HG03460 (cell line): ENCODE measurements at regions not wholly inside any gene's neighbourhood (a gene's known extent, or its start where the extent isn't known, plus 50 kb on each side); places are given as distances from the start of the nearest gene placed in this dataset.
"Not testable (repeated sequence)": the region's sequence is repeated elsewhere in the genome, so short reads cannot be mapped to it uniquely, and the experiment has no call there.

Experiments
- ATAC-seq: cut with Tn5 transposase; IDR thresholded peaks from one replicate; pipeline ENCODE4 v1.9.1; 2021; ENCODE audit not compliant: unreplicated experiment

DNA sequence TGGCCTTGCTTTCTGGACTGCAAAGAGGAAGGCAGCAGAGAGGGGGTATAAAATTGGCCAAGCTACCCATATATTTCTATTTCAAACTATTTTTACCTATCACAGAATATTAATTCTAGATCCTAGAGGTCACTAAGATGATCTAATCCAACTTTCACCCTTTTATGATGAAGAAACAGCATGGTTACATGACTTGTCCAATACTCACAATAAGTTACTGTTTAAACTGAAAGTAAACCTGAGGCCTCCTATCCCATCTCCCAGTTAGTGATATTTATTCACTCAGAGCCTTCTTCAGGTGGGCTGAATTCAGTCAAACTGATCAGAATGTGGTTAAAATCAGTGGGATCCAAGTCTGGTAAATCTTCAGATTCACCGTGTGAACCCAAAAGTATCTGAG lies 1345.1 kb downstream of the XPNPEP1 start:
- ATAC-seq, result no peak

DNA sequence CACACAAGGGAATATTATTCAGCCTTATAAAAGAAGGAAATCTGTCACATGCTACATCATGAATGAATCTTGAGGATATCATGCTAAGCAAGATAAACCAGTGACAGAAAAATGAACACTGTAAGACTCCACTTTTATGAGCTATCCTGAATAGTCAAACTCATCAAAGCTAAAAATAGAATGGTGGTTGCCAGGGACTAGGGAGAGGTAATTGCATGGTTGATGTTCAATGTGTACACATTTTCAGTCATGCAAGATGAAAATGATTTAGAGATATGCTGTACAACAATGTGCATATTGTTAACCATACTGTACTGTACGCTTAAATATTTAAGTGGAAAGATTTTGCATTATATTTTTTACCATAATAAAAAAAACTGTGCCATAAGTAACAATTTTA lies 1349.1 kb downstream of the XPNPEP1 start:
- no peak for ATAC-seq

GRCh38 chr10:108568824-108569223 lies 1354.5 kb downstream of the XPNPEP1 start:
- no peak for ATAC-seq

GRCh38 chr10:108567899-108568752 lies 1355.2 kb downstream of the XPNPEP1 start:
- no peak for ATAC-seq

GRCh38 chr10:108566316-108567107 lies 1356.8 kb downstream of the XPNPEP1 start:
- ATAC-seq, result no peak

DNA sequence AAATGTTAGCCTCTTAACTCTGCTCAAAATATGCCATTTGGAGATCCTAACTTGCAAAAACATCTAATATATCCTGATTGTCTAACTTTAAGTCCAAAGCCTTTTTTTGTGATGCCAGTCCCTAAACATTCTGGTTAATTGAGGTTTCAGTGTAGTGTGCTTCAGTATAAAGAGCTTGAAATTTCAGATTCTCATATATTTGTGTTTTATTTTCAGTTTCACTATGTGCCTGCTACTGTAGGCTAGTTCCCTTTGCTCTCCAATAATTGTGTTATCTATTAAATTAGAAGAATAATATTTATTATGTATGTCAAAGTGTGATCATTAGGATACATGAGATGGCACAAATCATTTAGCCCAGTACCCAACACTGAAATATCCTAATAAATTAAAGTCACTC lies 1361.2 kb downstream of the XPNPEP1 start:
- no peak for ATAC-seq

DNA sequence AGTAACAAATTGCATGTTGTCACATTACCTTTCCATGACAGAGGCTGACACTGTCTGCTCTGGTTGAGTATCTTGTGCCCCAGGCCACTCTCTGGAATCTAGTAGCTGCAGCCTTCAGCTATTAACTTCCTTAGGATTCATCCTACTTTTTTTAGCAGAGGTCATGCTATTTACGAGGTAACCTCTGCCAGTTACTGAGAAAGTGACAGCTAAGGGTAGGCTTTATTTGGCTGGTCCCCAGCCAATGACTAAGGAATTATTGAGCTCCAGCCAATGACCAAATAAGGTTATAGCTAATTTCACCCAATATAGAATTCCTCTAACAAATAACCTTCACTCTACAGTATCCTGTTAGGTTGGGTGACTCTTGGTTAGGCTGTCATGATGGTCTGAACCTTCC lies 1361.7 kb downstream of the XPNPEP1 start:
- no peak for ATAC-seq

DNA sequence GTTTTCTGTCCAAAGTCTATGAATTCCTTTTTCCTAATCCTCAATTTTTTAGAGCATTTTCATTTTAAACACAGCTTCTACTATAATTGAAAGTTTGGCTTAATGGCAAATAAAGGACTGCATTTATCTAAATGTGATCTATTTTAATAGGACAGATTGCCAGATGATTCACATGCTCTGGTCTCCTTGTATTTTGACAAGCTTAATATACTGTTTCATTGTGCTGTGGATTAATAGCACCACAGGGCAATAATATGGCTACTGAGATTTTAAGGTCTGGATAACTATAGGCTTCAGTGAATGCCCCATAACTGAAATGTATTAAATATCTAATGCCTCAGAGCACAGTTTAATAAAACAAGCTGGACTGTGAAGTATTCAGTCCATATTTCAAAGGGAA lies 1362.8 kb downstream of the XPNPEP1 start:
- no peak for ATAC-seq

DNA sequence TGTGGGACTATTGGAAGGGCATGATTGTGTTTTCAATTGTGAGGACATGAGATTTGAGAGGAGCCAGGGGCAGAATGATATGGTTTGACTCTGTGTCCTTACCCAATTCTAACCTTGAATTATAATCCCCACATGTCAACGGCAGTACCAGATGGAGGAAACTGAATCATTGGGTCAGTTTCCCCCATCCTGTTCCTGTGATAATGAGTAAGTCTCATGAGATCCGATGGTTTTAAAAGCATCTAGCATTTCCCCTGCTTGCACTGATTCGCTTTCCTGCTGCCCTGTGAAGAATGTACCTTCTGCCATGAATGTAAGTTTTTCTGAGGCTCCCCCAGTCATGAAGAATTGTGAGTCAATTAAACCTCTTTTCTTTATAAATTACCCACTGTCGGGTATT lies 1367.1 kb downstream of the XPNPEP1 start:
- no peak for ATAC-seq

GRCh38 chr10:108545921-108546320 lies 1377.4 kb downstream of the XPNPEP1 start:
- ATAC-seq, result peak; percentile 89

DNA sequence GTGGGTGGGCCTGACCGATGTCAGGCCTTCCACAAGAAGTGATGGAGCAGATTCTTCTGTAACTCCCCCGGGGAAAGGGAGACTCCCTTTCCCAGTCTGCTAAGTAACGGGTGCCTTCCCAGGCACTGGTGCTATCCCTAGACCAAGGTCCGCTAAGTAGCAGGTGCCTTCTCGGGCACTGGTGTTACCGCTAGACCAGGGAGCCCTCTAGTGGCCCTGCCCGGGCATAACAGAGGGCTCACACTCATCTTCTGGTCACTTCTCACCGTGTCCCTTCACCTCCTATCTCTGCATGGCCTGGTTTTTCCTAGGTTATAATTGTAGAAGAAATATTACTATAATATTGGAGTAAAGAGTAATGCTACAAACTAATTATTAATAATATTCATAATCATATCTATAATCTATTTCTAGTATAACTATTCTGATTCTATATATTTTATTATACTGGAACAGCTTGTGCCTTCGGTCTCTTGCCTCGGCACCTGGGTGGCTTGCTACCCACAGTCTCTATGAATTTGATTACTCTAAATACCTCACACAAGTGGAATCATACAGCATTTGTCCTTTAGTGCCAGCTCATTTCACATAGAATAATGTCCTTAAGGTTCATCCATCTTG lies 1378.7 kb downstream of the XPNPEP1 start:
- ATAC-seq, result peak; percentile 52

DNA sequence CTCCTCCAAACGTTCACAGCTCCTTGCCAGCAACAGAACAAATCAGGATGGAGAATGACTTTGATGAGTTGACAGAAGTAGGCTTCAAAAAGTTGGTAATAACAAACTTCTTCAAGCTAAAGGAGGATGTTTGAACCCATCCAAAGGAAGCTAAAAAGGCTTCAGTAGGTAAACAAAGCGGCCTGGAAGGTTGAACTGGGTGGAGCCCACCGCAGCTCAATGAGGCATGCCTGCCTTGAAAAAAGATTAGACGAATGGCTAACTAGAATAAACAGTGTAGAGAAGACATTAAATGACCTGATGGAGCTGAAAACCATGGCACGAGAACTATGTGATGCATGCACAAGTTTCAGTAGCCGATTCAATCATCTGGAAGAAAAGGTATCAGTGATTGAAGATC lies 1369.0 kb upstream of the SORCS1 start:
- ATAC-seq, result not testable (repeated sequence)

DNA sequence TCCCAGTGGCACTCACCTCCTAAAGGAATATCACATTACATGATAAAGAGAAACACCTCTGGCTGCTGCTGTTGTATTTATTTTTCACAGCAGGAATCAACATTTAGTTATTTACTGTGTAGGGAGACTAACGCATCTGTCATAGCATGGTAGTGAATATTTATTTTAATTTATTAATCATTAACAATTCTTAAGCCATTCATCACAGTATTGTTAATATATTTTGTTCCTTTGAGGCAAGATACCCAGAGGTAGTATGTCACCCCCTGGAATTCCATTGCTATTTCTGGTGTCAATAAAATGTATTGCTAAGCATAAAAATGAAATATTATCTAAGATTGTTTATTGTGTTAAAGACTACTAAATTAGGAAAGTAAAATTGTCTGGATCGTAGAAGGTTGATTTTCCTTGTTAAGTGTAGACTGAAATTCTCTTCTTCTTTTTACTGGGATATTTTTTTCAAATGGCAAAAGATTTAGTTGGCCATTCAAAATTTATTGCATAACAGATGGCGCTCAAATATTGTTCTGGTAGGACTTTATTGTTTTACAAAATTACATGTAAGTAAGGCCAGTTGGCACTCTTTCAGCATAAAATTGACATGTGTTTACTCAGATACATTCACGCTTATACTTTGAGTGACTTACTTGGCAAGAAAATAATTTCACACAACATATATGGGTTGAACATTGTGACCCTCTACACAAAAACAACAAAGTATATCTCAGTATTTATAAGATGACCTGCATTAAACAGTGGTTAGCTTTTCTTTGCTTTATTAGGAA lies 1358.7 kb upstream of the SORCS1 start:
- no peak for ATAC-seq

DNA sequence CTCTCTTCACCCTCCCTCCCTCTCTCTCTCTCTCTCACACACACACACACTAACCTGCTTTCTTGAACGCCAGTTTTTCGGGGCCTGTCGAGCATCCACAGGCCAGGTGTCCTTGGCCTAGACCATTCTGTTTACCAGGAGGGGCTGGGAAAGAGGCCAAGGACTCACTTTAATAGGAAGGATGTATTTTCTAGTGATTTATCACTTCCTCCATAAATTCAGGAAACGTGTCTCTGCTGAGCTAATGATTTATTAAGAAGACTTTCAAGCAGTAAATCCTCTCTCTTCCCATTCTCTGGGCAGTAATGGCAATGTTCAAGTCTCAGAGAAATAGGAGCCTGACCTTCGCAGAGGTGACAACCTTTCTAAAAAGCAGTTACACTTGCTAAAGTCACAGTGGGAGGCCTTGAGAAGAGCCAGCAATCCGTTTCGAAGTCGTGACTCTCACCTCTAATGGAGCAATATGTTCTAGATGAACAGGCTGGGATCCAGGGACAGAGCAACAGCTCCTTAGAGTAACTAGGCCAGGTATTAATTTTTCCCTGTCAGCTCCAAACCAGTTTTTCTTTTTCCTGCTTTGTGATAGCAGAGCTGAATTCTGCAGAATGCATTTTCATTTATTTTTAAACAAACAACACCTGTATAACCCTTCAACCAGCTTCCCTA lies 1357.5 kb upstream of the SORCS1 start:
- no peak for ATAC-seq

DNA sequence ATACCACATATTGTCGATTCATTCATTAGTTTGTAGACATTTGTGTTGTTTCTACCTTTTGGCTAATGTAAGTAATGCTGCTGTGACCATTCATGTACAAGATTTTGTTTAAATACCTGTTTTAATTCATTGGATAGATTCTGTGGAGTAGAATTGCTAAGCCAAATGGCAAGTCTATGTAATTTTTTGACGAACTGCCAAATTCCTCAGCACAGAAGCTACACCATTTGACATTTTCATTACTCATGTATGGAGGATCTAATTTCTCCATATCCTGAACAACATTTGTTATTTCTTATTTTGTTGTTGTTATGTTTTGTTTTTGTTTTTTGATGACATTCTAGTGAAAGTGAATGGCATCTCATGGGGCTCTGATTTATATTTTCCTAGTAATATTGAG lies 1351.3 kb upstream of the SORCS1 start:
- ATAC-seq, result no peak

DNA sequence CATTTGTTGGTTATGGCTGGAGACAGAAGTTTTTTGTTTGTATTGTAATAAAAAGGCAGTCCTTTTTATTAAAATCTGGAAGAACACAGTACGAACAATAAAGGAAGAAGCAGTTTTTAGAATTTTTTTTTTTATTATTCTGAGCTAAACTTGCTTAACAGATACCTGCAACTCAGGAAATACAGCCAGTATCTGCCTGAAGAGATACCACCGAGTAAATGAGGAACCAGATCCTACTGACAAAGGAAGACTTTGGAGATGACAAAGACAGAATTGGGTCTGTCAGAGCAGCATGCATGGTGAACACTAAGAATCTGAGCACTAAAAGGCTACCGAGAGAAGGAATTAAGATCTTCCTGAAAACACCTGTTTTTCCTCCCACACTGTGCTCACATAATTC lies 1335.9 kb upstream of the SORCS1 start:
- ATAC-seq, result no peak

GRCh38 chr10:108496106-108496505 lies 1331.6 kb upstream of the SORCS1 start:
- no peak for ATAC-seq

- ATAC-seq, result no peak
These were observed 1326.4 kb upstream of the SORCS1 start for GRCh38 chr10:108490944-108491343.

GRCh38 chr10:108471420-108471819 lies 1306.9 kb upstream of the SORCS1 start:
- ATAC-seq, result no peak

- no peak for ATAC-seq
These were observed 1305.4 kb upstream of the SORCS1 start for GRCh38 chr10:108469940-108470339.
